Tibial nerve (tissue), 4 donors: ENCODE measurements at regions not wholly inside any gene's neighbourhood (a gene's known extent, or its start where the extent isn't known, plus 50 kb on each side); places are given as distances from the start of the nearest gene placed in this dataset.

Experiments used
- EP300 ChIP-seq, 2 donors: sonication (generic); formaldehyde crosslinking; IDR thresholded peaks; one replicate each; pipeline ENCODE4 v1.6.1; 2017; ENCODE audit warnings: antibody characterized with exemption in 2 of 2, mild to moderate bottlenecking in 1 of 2
- POLR2A ChIP-seq, 2 donors: fragments of 450-650 bp; IDR thresholded peaks; one replicate each; pipeline ENCODE4 v1.6.1; 2017; ENCODE audit warnings: antibody characterized with exemption in 2 of 2, mild to moderate bottlenecking in 2 of 2, moderate library complexity in 2 of 2
- TF ChIP-seq, protein P1 (sequence below), 5 experiments: fragments of 200-600 bp in 3 of 5; fragments of 450-650 bp in 2 of 5; sonication (generic) in 3 of 5; IDR thresholded peaks; one replicate each; pipeline ENCODE4 v1.5.1; 2016 to 2019; ENCODE audit warnings: antibody characterized with exemption in 5 of 5, mild to moderate bottlenecking in 3 of 5, moderate library complexity in 2 of 5

DNA sequence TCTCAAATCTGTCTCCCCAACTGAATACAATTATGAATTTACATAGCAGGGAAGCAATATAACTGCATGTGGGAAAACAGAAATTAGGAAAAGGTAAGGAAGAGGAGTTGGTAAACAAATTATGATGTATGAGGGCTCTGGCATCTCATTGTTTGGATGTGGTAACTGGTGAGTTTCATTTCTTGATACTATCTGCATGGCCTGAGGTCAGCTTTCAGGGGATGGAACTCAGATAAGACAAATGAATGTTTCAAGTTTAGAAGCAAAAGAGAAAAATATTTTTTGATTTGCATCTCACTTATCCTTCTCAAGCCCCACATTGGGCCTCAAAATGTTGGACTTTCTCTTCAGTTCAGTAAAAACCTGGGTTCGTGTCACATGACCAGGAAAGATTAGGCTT is 302.2 kb upstream of the GJE1 start:
- TF ChIP-seq EP300 (IDR thresholded peaks at IDR 0.05): no peak
- TF ChIP-seq, protein P1, sequence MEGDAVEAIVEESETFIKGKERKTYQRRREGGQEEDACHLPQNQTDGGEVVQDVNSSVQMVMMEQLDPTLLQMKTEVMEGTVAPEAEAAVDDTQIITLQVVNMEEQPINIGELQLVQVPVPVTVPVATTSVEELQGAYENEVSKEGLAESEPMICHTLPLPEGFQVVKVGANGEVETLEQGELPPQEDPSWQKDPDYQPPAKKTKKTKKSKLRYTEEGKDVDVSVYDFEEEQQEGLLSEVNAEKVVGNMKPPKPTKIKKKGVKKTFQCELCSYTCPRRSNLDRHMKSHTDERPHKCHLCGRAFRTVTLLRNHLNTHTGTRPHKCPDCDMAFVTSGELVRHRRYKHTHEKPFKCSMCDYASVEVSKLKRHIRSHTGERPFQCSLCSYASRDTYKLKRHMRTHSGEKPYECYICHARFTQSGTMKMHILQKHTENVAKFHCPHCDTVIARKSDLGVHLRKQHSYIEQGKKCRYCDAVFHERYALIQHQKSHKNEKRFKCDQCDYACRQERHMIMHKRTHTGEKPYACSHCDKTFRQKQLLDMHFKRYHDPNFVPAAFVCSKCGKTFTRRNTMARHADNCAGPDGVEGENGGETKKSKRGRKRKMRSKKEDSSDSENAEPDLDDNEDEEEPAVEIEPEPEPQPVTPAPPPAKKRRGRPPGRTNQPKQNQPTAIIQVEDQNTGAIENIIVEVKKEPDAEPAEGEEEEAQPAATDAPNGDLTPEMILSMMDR (IDR thresholded peaks at IDR 0.05): no peak
- no peak for TF ChIP-seq POLR2A (IDR thresholded peaks at IDR 0.05)
